ENCODE measurements at regions not wholly inside any gene's neighbourhood (a gene's known extent, or its start where the extent isn't known, plus 50 kb on each side); places are given as distances from the start of the nearest gene placed in this dataset.

DNA sequence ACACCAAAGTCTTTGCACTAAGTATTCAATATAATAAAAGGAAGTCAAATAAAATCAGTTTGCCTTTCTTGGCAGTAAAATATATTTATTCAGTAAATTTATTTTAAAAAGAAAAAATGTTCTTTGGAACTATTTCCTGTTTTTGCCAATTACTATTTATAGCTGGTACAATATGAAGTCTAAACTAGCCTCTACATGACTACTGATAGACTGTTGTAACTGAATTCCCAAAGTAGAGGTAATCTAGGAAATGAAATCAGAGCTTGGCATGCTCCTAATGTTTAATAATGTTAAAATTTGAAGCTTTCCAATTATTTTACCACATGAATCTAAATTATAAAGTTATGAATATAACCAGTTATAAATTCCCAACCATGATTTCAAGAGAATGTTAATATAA is 385.5 kb downstream of the SEMA3D start:
- Histone ChIP-seq H3K9me3 (ENCODE audit: low read depth) (peaks cover 3% of the 10 kb centered on the region), H3K4me1 (ENCODE audit: insufficient read depth) (no peaks in the 10 kb centered on the region; the same call in 1 of the 2 replicates), H3K4me3 (no peak overlapping the region), H3K79me2 (ENCODE audit: insufficient read depth) (no peaks in the 10 kb centered on the region), H2AFZ (no peak overlapping the region), H3K9ac (no peak overlapping the region), H3K9me2 (ENCODE audit: insufficient read depth) (no peaks in the 10 kb centered on the region), H3F3A (ENCODE audit: insufficient read depth) (no peaks in the 10 kb centered on the region), H3K27me3 (replicated peaks; ENCODE audit: insufficient read depth) (no peaks in the 10 kb centered on the region), H3K27ac (no peak overlapping the region), H3K4me2 (ENCODE audit: unreplicated experiment) (no peak overlapping the region), H3K36me3 (ENCODE audit: low read depth) (no peaks in the 10 kb centered on the region), H4K20me1 (ENCODE audit: insufficient read depth) (no peaks in the 10 kb centered on the region)
- in situ Hi-C loops (cut with MboI) = no loop called here
- TF ChIP-seq EZH2phosphoT487 (IDR thresholded peaks at IDR 0.05; ENCODE audit: insufficient read depth, low read depth) = no peak
- no peak for DNase-seq

DNA sequence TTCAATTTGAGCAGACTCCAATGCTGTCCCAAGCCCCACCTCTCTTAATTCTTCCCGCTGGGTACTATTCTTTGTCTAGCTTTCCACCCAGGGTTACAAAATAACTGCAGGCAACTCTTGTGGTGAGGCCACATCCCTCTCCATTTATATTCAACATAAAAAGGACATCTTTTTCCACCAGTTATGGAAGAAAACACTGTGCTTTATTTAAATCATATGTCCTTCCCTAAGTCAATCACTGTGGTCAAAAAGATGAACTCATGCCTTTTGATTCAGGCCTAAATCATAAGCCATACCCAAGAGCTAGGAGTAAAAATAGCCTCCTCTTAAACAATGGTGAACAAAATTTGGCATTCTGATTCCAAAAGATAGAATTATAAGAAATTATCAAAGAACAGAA is 386.0 kb downstream of the SEMA3D start:
- H3K4me3 ChIP-seq = no peak overlapping the region
- peaks cover 3% of the 10 kb centered on the region for H3K9me3 ChIP-seq (ENCODE audit: low read depth)
- in situ Hi-C loops (cut with MboI) = no loop called here
- no peaks in the 10 kb centered on the region for H3K27me3 ChIP-seq (replicated peaks; ENCODE audit: insufficient read depth)
- no peak overlapping the region for H3K9ac ChIP-seq
- H3K9me2 ChIP-seq (ENCODE audit: insufficient read depth) = no peaks in the 10 kb centered on the region
- H3K4me1 ChIP-seq (ENCODE audit: insufficient read depth) = no peaks in the 10 kb centered on the region; the same call in 1 of the 2 replicates
- no peaks in the 10 kb centered on the region for H3K79me2 ChIP-seq (ENCODE audit: insufficient read depth)
- no peak overlapping the region for H2AFZ ChIP-seq
- TF ChIP-seq EZH2phosphoT487 (IDR thresholded peaks at IDR 0.05; ENCODE audit: insufficient read depth, low read depth) (no peak), EZH2 (IDR thresholded peaks at IDR 0.05; ENCODE audit: insufficient read depth, poor library complexity, severe bottlenecking) (no peak)
- H3K27ac ChIP-seq = no peak overlapping the region
- WGBS, 2 experiments (ENCODE audit: low coverage in 1 of 2, low lambda C conversion rate in 2 of 2, missing lambda C conversion rate in 2 of 2) = 100% methylated on average over 1 of the region's 1 CpG
- H3F3A ChIP-seq (ENCODE audit: insufficient read depth) = no peaks in the 10 kb centered on the region
- no peaks in the 10 kb centered on the region for H4K20me1 ChIP-seq (ENCODE audit: insufficient read depth)
- no peaks in the 10 kb centered on the region for H3K36me3 ChIP-seq (ENCODE audit: low read depth)
- no peak for DNase-seq
- no peak overlapping the region for H3K4me2 ChIP-seq (ENCODE audit: unreplicated experiment)

DNA sequence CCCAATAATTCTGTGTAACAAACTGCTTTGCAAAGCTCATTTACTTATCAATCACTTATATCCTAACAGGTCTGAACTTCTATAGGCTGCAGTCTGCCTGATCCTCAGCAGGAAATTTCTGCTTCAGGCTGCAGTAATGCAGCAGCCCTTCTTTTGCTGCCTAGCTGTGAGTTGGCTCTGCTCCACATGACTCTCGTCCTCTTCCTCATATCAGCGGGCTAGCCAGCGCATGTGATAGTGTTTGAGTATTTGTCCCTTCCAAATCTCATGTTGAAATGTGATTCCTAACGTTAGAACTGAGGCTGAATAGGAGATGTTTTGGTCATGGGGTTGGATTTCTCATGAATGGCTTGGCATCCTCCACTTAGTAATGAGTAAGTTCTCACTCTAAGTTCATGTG is 387.8 kb downstream of the SEMA3D start:
- H3K27ac ChIP-seq = no peak overlapping the region
- H3K9me2 ChIP-seq (ENCODE audit: insufficient read depth) = no peaks in the 10 kb centered on the region
- H3K9ac ChIP-seq = no peak overlapping the region
- TF ChIP-seq EZH2phosphoT487 (IDR thresholded peaks at IDR 0.05; ENCODE audit: insufficient read depth, low read depth) (no peak), EZH2 (IDR thresholded peaks at IDR 0.05; ENCODE audit: insufficient read depth, poor library complexity, severe bottlenecking) (no peak)
- H3K79me2 ChIP-seq (ENCODE audit: insufficient read depth) = no peaks in the 10 kb centered on the region
- H3K4me3 ChIP-seq = no peak overlapping the region
- WGBS, 2 experiments (ENCODE audit: low coverage in 1 of 2, low lambda C conversion rate in 2 of 2, missing lambda C conversion rate in 2 of 2) = 30% methylated on average over 4 of the region's 4 CpGs
- in situ Hi-C loops (cut with MboI) = no loop called here
- H3K36me3 ChIP-seq (ENCODE audit: low read depth) = no peaks in the 10 kb centered on the region
- H3K27me3 ChIP-seq (replicated peaks; ENCODE audit: insufficient read depth) = no peaks in the 10 kb centered on the region
- H3K9me3 ChIP-seq (ENCODE audit: low read depth) = peaks cover 3% of the 10 kb centered on the region
- H2AFZ ChIP-seq = peak overlapping the region; percentile 47
- H4K20me1 ChIP-seq (ENCODE audit: insufficient read depth) = no peaks in the 10 kb centered on the region
- H3K4me2 ChIP-seq (ENCODE audit: unreplicated experiment) = no peak overlapping the region
- no peaks in the 10 kb centered on the region; the same call in 1 of the 2 replicates for H3K4me1 ChIP-seq (ENCODE audit: insufficient read depth)
- no peaks in the 10 kb centered on the region for H3F3A ChIP-seq (ENCODE audit: insufficient read depth)
- DNase-seq = peak; percentile 11

DNA sequence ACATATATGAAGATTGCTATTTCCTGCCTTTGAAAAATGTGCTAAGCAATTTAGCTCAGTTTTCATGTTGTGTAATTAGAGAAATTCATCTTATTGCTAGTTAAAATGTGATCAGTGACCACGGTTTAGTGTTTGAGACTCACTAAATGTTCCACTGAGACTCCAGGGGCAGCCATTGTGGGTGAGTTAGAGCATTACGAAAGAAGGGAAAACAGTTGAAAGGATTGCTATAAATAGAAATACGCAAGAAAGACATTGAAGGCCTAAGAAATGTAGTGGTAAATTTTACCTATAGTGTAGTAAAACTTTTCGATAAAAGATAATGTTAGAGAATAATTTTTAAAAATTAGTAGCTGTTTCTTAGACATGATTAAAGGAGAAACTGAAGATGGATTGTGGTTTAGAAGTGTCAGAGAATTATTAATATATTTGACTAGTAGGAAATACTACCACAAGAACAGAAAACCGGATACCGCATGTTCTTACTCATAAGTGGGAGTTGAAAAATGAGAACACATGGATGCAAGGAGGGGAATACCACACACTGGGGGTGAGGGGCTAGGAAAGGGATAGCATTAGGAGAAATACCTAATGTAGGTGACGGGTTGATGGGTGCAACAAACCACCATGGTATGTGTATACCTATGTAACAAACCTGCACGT is 394.5 kb downstream of the SEMA3D start:
- H2AFZ ChIP-seq = peak overlapping the region; percentile 44; the same call in 1 of the 2 replicates
- H3K9me3 ChIP-seq (ENCODE audit: low read depth) = peaks cover under 1% of the 10 kb centered on the region
- H3K4me2 ChIP-seq (ENCODE audit: unreplicated experiment) = no peak overlapping the region
- no peaks in the 10 kb centered on the region for H3K36me3 ChIP-seq (ENCODE audit: low read depth)
- H4K20me1 ChIP-seq (ENCODE audit: insufficient read depth) = no peaks in the 10 kb centered on the region
- DNase-seq = no peak
- H3K9me2 ChIP-seq (ENCODE audit: insufficient read depth) = no peaks in the 10 kb centered on the region
- no peaks in the 10 kb centered on the region for H3K27me3 ChIP-seq (replicated peaks; ENCODE audit: insufficient read depth)
- peaks cover 10% of the 10 kb centered on the region for H3K4me1 ChIP-seq (ENCODE audit: insufficient read depth)
- H3K9ac ChIP-seq = no peak overlapping the region
- H3K27ac ChIP-seq = no peak overlapping the region
- in situ Hi-C loops (cut with MboI) = no loop called here
- no peaks in the 10 kb centered on the region for H3K79me2 ChIP-seq (ENCODE audit: insufficient read depth)
- H3K4me3 ChIP-seq = no peak overlapping the region
- no peaks in the 10 kb centered on the region for H3F3A ChIP-seq (ENCODE audit: insufficient read depth)
- 95% methylated on average over 8 of the region's 8 CpGs for WGBS, 2 experiments (ENCODE audit: low coverage in 1 of 2, low lambda C conversion rate in 2 of 2, missing lambda C conversion rate in 2 of 2)
- TF ChIP-seq EZH2 (IDR thresholded peaks at IDR 0.05; ENCODE audit: insufficient read depth, poor library complexity, severe bottlenecking) (no peak), EZH2phosphoT487 (IDR thresholded peaks at IDR 0.05; ENCODE audit: insufficient read depth, low read depth) (no peak)

DNA sequence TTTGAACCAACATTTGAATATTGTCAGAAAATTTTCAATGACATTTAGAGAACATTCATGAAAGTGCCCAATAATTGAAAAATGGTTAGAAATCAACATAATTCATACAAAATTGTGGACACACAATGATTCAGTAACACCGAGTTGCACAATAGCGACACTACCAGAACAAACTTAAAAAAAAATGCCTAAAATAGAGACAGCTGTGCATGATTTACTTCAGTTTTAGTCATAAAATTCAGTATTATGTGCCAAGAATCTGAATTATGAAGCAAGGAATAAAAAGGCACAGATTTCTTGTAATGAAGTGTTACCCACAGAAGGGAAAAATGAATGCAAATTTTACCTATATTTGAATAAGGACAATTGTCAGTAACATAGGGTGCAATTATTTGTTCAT is 396.0 kb downstream of the SEMA3D start:
- H3K4me2 ChIP-seq (ENCODE audit: unreplicated experiment) = peak overlapping the region; percentile 50
- H3K9me3 ChIP-seq (ENCODE audit: low read depth) = no peaks in the 10 kb centered on the region
- no peaks in the 10 kb centered on the region for H4K20me1 ChIP-seq (ENCODE audit: insufficient read depth)
- no peaks in the 10 kb centered on the region for H3K79me2 ChIP-seq (ENCODE audit: insufficient read depth)
- H3K4me1 ChIP-seq (ENCODE audit: insufficient read depth) = peaks cover 10% of the 10 kb centered on the region
- H3K27me3 ChIP-seq (replicated peaks; ENCODE audit: insufficient read depth) = no peaks in the 10 kb centered on the region
- H3K9ac ChIP-seq = no peak overlapping the region
- DNase-seq = peak; percentile 79
- no peaks in the 10 kb centered on the region for H3K36me3 ChIP-seq (ENCODE audit: low read depth)
- no peak overlapping the region for H2AFZ ChIP-seq
- in situ Hi-C loops (cut with MboI) = no loop called here
- H3F3A ChIP-seq (ENCODE audit: insufficient read depth) = no peaks in the 10 kb centered on the region
- H3K4me3 ChIP-seq = no peak overlapping the region
- H3K27ac ChIP-seq = no peak overlapping the region
- 3 to 7% methylated on average over 2 of the region's 2 CpGs for WGBS, 2 experiments (ENCODE audit: low coverage in 1 of 2, low lambda C conversion rate in 2 of 2, missing lambda C conversion rate in 2 of 2)
- TF ChIP-seq EZH2 (IDR thresholded peaks at IDR 0.05; ENCODE audit: insufficient read depth, poor library complexity, severe bottlenecking) (no peak), EZH2phosphoT487 (IDR thresholded peaks at IDR 0.05; ENCODE audit: insufficient read depth, low read depth) (no peak)
- H3K9me2 ChIP-seq (ENCODE audit: insufficient read depth) = no peaks in the 10 kb centered on the region

Measured in GM23248 (cell line).